Ectodermal cell (in vitro differentiated cells): ENCODE measurements at regions not wholly inside any gene's neighbourhood (a gene's known extent, or its start where the extent isn't known, plus 50 kb on each side); places are given as distances from the start of the nearest gene placed in this dataset.

ENCODE experiments used
- H3K27ac ChIP-seq: 2 replicates; pipeline ENCODE4 v1.7.0; 2013; ENCODE audit warnings: mild to moderate bottlenecking, low read depth, low read length; ENCODE audit not compliant: insufficient read depth, poor library complexity, severe bottlenecking
- H3K27me3 ChIP-seq: 2 replicates; pipeline ENCODE4 v1.7.0; 2013; ENCODE audit warnings: mild to moderate bottlenecking, low read length; ENCODE audit not compliant: insufficient read depth, control insufficient read depth, poor library complexity, severe bottlenecking
- H3K36me3 ChIP-seq: one replicate; pipeline ENCODE4 v1.7.0; 2013; ENCODE audit warnings: low read length; ENCODE audit not compliant: control insufficient read depth, insufficient read depth
- H3K4me1 ChIP-seq: one replicate; pipeline ENCODE4 v1.7.0; 2013; ENCODE audit warnings: low read length; ENCODE audit not compliant: control insufficient read depth, insufficient read depth
- H3K4me3 ChIP-seq: 2 replicates; pipeline ENCODE4 v1.7.0; 2013; ENCODE audit warnings: low read depth, low read length, control low read depth; ENCODE audit not compliant: insufficient read depth
- H3K9me3 ChIP-seq: 2 replicates; pipeline ENCODE4 v1.7.0; 2013; ENCODE audit warnings: mild to moderate bottlenecking, low read length, moderate library complexity; ENCODE audit not compliant: control insufficient read depth
- WGBS, 2 experiments: methylation state at CpG; one replicate each; pipeline ENCODE4 v1.1.7; 2013; ENCODE audit warnings: missing lambda C conversion rate in 2 of 2; 5-methylcytosine and 5-hydroxymethylcytosine counted together

DNA sequence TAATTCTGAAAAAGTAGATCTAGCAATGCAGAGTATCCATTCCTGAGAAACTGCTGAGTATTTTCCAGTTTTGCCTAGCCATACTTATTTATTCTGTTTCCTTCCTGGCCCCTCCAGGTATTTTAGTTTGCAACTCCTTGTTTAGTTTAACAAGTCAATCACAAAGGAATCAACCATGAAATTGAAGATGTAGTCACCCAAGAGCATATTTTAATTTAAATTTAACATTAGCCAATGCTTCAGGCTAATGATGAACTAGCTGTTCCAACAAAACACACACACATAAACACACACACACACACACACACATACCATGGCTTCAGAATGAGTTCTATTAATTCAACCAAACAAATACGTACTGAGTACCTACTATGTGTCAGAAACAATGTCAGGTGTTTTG is 332.8 kb upstream of the ERCC4 start:
- WGBS, 2 experiments, result 100% methylated on average over 1 of the region's 1 CpG
- Histone ChIP-seq H3K4me1 (no peaks in the 10 kb centered on the region), H3K9me3 (no peaks in the 10 kb centered on the region), H3K36me3 (no peaks in the 10 kb centered on the region), H3K27ac (no peak overlapping the region), H3K4me3 (no peak overlapping the region), H3K27me3 (no peaks in the 10 kb centered on the region)

DNA sequence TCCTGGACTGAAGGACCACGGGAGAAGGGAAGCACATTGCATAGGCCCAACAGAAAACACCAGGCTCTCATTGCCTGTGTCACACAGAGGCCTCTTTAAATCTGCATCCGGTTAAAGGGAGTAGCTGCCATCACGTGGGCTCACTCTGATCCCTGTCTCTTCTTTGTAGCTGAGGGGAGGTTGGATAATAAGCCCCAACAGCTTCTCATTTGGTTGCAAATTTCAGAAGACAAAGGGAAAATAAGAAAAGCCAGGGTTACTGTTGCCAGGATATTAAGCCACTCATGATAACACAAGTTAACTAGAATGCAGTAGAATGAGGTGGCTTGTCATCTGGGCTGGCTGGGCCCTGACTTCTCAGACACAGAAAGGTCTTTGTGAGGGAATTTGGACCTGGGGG is 325.1 kb upstream of the ERCC4 start:
- peak overlapping the region; percentile 51 for H3K27ac ChIP-seq
- WGBS, 2 experiments, result 1 to 6% methylated on average over 3 of the region's 3 CpGs
- no peaks in the 10 kb centered on the region for H3K27me3 ChIP-seq
- no peaks in the 10 kb centered on the region for H3K36me3 ChIP-seq
- no peak overlapping the region for H3K4me3 ChIP-seq
- peaks cover 12% of the 10 kb centered on the region for H3K4me1 ChIP-seq
- no peaks in the 10 kb centered on the region for H3K9me3 ChIP-seq

DNA sequence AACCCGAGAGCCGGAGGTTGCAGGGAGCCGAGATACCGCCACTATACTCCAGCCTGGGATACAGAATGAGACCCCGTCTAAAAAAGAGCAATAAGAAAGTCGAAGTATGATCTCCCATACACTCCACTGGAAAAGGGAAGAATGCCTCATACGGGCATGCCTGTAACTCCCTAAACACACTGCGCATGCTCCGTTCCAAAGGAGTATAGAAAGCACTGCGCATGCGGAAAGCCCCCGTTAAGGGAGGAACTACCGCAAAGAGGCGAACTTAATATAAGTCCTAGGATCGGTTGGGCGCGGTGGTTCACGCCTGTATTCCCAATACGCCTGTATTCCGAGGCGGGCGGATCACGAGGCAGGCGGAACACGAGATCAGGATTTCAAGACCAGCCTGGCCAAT is 313.1 kb upstream of the ERCC4 start:
- Histone ChIP-seq H3K4me3 (no peak overlapping the region), H3K4me1 (peaks cover 12% of the 10 kb centered on the region), H3K36me3 (no peaks in the 10 kb centered on the region), H3K27ac (no peak overlapping the region), H3K27me3 (no peaks in the 10 kb centered on the region), H3K9me3 (no peaks in the 10 kb centered on the region)
- 95 to 96% methylated on average over 25 of the region's 25 CpGs for WGBS, 2 experiments

DNA sequence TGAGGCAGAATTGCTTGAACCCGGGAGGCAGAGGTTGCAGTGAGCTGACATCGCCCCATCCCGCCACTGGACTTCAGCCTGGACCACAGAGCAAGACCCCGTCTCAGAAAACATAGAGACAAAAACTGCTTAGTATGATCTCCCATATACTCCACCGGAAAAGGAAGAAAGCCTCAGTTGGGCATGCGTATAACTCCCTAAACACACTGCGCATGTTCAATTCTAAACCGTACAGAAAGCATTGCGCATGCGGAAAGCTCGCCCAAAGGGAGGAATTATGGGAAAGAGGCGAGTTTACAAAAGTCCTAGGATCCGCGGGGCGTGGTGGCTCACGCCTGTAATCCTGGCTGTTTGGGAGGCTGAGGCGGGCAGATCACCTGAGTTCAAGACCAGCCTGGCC is 312.7 kb upstream of the ERCC4 start:
- Histone ChIP-seq H3K9me3 (no peaks in the 10 kb centered on the region), H3K36me3 (no peaks in the 10 kb centered on the region), H3K4me1 (peaks cover 12% of the 10 kb centered on the region), H3K27me3 (no peaks in the 10 kb centered on the region), H3K27ac (no peak overlapping the region), H3K4me3 (no peak overlapping the region)
- WGBS, 2 experiments, result 93 to 95% methylated on average over 17 of the region's 17 CpGs

DNA sequence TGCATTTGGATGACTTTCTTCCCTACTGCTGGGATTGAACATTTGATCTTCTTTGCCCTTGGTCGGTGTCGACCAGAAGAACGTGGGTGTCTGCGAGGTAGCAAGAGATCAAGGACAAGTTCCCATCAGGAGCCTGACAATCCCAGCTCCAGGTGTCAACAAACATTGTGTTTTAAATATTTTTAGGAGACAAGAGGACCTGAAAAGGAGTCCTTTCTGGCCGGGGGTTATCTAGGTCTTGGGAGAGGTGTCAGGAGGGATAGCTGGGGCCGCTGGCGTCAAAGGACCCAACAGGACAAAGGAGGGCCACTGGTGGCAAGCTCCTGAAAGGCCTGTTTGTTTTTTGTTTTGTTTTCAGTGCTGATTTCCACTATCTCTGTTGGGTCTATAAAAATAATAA is 308.4 kb upstream of the ERCC4 start:
- Histone ChIP-seq H3K9me3 (no peaks in the 10 kb centered on the region), H3K4me1 (peaks cover 12% of the 10 kb centered on the region), H3K36me3 (no peaks in the 10 kb centered on the region), H3K27me3 (no peaks in the 10 kb centered on the region), H3K4me3 (no peak overlapping the region), H3K27ac (no peak overlapping the region)
- 70 to 79% methylated on average over 7 of the region's 7 CpGs for WGBS, 2 experiments

DNA sequence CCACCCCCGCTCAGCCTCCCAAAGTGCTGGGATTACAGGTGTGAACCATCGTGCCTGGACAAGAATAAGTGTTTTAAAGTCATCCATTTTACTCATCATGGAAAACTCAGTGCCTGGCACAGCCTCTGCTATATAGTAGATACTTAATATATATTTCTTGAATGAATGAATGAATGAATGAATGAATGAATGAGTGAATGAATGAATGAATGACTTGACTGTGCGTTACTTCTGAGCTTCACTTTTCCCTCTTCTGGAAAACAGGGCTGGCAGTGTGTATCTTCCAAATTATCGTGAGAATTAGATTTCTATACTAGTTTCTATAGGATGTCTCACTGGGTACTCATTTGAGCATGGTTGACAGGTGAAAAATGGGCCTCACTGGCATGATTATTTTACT is 307.3 kb upstream of the ERCC4 start:
- Histone ChIP-seq H3K4me1 (peaks cover 12% of the 10 kb centered on the region), H3K36me3 (no peaks in the 10 kb centered on the region), H3K27me3 (no peaks in the 10 kb centered on the region), H3K4me3 (no peak overlapping the region), H3K9me3 (no peaks in the 10 kb centered on the region), H3K27ac (no peak overlapping the region)
- WGBS, 2 experiments, result 91 to 98% methylated on average over 4 of the region's 4 CpGs

DNA sequence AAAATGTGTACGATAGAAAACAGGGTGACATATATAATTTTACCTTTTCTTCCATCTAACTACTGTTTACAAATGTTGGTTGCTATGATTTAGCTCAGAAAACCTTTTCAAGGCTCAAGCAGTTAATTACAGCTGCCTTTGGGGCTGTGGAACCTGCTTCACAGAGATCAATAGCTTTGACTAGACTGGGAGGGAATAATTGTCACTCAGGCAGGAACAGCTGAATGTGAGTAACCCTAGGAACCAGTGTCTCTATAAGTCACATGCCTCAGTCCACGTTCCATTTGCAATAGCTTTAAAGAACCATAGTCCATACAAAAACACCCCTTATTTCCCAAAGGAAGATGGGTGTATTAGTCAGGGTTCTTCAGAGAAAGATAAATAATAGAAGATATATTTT is 306.8 kb upstream of the ERCC4 start:
- Histone ChIP-seq H3K27me3 (no peaks in the 10 kb centered on the region), H3K36me3 (no peaks in the 10 kb centered on the region), H3K4me1 (peaks cover 12% of the 10 kb centered on the region), H3K4me3 (no peak overlapping the region), H3K27ac (no peak overlapping the region), H3K9me3 (no peaks in the 10 kb centered on the region)
- WGBS, 2 experiments, result 67% methylated on average over 2 of the region's 2 CpGs; no CpG with 5 or more reads in 1 of the 2 experiments

DNA sequence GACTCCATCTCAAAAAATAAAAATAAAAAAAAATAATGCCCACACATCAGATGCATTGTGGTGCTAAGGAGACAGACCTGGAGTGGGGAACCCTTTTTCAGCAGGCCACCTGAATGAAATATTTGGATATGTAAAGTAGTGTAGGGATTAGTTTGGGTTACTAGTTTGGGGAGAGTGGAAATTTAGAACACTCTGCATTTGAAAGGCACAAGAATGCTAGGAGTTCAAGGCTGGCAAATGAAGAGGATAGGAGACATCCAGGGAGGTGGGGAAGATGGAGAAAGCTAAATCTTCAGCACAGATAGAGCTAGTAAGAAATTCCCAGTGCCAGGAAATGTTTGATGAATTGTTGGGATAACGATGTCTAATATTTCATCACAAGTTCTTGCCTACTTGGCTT is 298.3 kb upstream of the ERCC4 start:
- no peak overlapping the region for H3K27ac ChIP-seq
- H3K36me3 ChIP-seq, result no peaks in the 10 kb centered on the region
- H3K4me1 ChIP-seq, result no peaks in the 10 kb centered on the region
- H3K27me3 ChIP-seq, result no peaks in the 10 kb centered on the region
- no peak overlapping the region for H3K4me3 ChIP-seq
- no CpG with 5 or more reads among the region's 1 CpG for WGBS, 2 experiments
- H3K9me3 ChIP-seq, result no peaks in the 10 kb centered on the region

DNA sequence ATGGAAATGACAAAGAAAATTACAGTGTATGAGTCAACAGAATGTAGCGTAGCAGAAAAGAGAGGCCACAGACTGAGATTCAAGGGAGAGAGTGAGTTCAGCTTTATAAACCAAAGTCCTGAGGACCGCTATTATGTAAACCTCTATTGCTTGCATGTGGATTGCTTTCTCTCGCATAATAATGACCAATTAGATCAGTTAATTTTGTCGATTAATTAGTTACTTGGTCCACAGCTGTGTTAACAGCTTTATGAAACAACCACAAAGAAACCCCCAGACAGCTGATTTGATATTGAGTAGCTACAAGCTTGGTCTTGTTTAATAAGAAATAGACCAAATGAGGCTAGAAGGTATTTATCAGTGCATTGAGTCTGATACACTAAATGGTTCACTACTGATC is 291.8 kb upstream of the ERCC4 start:
- 82 to 87% methylated on average over 4 of the region's 4 CpGs for WGBS, 2 experiments
- no peaks in the 10 kb centered on the region for H3K9me3 ChIP-seq
- no peaks in the 10 kb centered on the region for H3K36me3 ChIP-seq

DNA sequence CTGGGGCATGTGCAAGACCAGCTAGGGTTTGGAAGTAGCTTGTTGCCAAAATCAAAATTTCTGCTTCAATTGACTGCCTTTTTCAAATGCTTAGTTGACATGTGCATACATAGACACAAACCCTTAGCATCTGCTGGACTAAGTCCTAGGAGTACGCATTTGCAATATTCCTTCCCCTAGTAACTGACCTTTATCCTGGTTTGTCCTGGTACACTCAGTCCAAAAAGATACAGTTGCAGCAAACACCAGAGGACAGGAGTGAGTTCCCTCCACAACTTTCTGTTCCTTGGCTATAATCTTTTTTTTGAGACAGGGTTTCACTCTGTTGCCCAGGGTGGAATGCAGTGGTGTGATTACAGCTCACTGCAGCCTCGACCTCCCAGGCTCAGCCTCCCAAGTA is 290.2 kb upstream of the ERCC4 start:
- WGBS, 2 experiments, result 91 to 95% methylated on average over 2 of the region's 2 CpGs
- no peaks in the 10 kb centered on the region for H3K27me3 ChIP-seq
- H3K36me3 ChIP-seq, result no peaks in the 10 kb centered on the region
- H3K27ac ChIP-seq, result no peak overlapping the region
- no peak overlapping the region for H3K4me3 ChIP-seq
- no peaks in the 10 kb centered on the region for H3K9me3 ChIP-seq
- no peaks in the 10 kb centered on the region for H3K4me1 ChIP-seq

More for the DNA sequence above, 291.8 kb upstream of the ERCC4 start:
- no peak overlapping the region for H3K27ac ChIP-seq
- H3K4me1 ChIP-seq, result no peaks in the 10 kb centered on the region
- H3K4me3 ChIP-seq, result no peak overlapping the region
- no peaks in the 10 kb centered on the region for H3K27me3 ChIP-seq

DNA sequence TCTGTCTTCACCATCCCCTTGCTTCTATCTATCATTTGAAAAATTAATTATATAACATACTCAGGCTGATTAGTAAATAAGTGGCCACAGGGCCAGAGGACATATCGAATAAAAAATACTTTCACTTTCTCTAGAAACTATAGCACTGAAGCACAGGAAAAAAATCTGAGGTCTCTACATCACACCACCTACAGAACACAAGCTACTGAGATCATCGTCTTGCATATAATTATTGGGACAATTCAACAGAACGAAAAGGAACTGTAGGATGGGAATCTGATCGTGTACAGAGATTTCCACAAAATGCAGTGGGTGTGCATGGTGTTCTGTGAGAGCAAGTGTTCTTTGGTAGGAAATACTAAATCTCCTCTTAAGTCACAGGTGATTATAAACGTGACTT is 289.6 kb upstream of the ERCC4 start:
- Histone ChIP-seq H3K4me1 (no peaks in the 10 kb centered on the region), H3K4me3 (no peak overlapping the region), H3K36me3 (no peaks in the 10 kb centered on the region), H3K27ac (no peak overlapping the region), H3K9me3 (no peaks in the 10 kb centered on the region), H3K27me3 (no peaks in the 10 kb centered on the region)
- WGBS, 2 experiments, result 86 to 94% methylated on average over 3 to 4 of the region's 5 CpGs
